ENCODE measurements at regions not wholly inside any gene's neighbourhood (a gene's known extent, or its start where the extent isn't known, plus 50 kb on each side); places are given as distances from the start of the nearest gene placed in this dataset.

GRCh38 chr1:37332126-37332525 is 142.3 kb upstream of the ZC3H12A start:
- TF ChIP-seq CTCF (IDR thresholded peaks at IDR 0.05): no peak
- Histone ChIP-seq H3K4me3 (no peak overlapping the region), H3K27ac (no peak overlapping the region)
- no peak for DNase-seq (ENCODE audit: low spot score)

- no peak overlapping the region for H3K27ac ChIP-seq
- no peak for TF ChIP-seq CTCF (IDR thresholded peaks at IDR 0.05)
- DNase-seq (ENCODE audit: low spot score): no peak
- no peak overlapping the region for H3K4me3 ChIP-seq
Observed at GRCh38 chr1:37338658-37339057, 135.7 kb upstream of the ZC3H12A start.

GRCh38 chr1:37342736-37343135 is 131.6 kb upstream of the ZC3H12A start:
- Histone ChIP-seq H3K4me3 (no peak overlapping the region), H3K27ac (no peak overlapping the region)
- no peak for TF ChIP-seq CTCF (IDR thresholded peaks at IDR 0.05)
- no peak for DNase-seq (ENCODE audit: low spot score)

- TF ChIP-seq CTCF (IDR thresholded peaks at IDR 0.05): no peak
- DNase-seq (ENCODE audit: low spot score): no peak
Observed at GRCh38 chr1:37347104-37347649, 127.2 kb upstream of the ZC3H12A start.

GRCh38 chr1:37353871-37354270 is 120.5 kb upstream of the ZC3H12A start:
- TF ChIP-seq CTCF (IDR thresholded peaks at IDR 0.05): no peak
- no peak for DNase-seq (ENCODE audit: low spot score)

More at GRCh38 chr1:37347104-37347649, 127.2 kb upstream of the ZC3H12A start:
- no peak overlapping the region for H3K27ac ChIP-seq
- H3K4me3 ChIP-seq: no peak overlapping the region

GRCh38 chr1:37354876-37355650 is 119.3 kb upstream of the ZC3H12A start:
- H3K4me3 ChIP-seq: no peak overlapping the region
- no peak for DNase-seq (ENCODE audit: low spot score)
- H3K27ac ChIP-seq: no peak overlapping the region
- TF ChIP-seq CTCF (IDR thresholded peaks at IDR 0.05): no peak

More at GRCh38 chr1:37353871-37354270, 120.5 kb upstream of the ZC3H12A start:
- no peak overlapping the region for H3K4me3 ChIP-seq
- H3K27ac ChIP-seq: no peak overlapping the region

- no peak for TF ChIP-seq CTCF (IDR thresholded peaks at IDR 0.05)
- no peak for DNase-seq (ENCODE audit: low spot score)
- H3K4me3 ChIP-seq: no peak overlapping the region
- H3K27ac ChIP-seq: no peak overlapping the region
Observed at GRCh38 chr1:37358992-37359391, 115.4 kb upstream of the ZC3H12A start.

Measured in coronary artery (tissue), 2 donors.